DOHH2 (cell line): ENCODE measurements at regions not wholly inside any gene's neighbourhood (a gene's known extent, or its start where the extent isn't known, plus 50 kb on each side); places are given as distances from the start of the nearest gene placed in this dataset.
"Not testable (repeated sequence)": the region's sequence is repeated elsewhere in the genome, so short reads cannot be mapped to it uniquely, and the experiment has no call there.

Experiments used
- CTCF ChIP-seq: fragments of 200-600 bp; sonication (generic); IDR thresholded peaks from one replicate; pipeline ENCODE4 v1.5.1; 2014; ENCODE audit warnings: antibody characterized with exemption, mild to moderate bottlenecking, low read depth, low read length; ENCODE audit not compliant: poor library complexity, severe bottlenecking
- EZH2phosphoT487 ChIP-seq: fragments of 200-600 bp; sonication (generic); IDR thresholded peaks from 2 replicates; pipeline ENCODE4 v1.6.1; 2017; ENCODE audit warnings: borderline replicate concordance, mild to moderate bottlenecking, antibody characterized with exemption, low read length, moderate library complexity, mixed read lengths

- not testable (repeated sequence) for TF ChIP-seq CTCF, EZH2phosphoT487
Observed at GRCh38 chr15:22587391-22587790, 128.7 kb downstream of the GOLGA6L22 start.
